ENCODE measurements at regions not wholly inside any gene's neighbourhood (a gene's known extent, or its start where the extent isn't known, plus 50 kb on each side); places are given as distances from the start of the nearest gene placed in this dataset.

DNA sequence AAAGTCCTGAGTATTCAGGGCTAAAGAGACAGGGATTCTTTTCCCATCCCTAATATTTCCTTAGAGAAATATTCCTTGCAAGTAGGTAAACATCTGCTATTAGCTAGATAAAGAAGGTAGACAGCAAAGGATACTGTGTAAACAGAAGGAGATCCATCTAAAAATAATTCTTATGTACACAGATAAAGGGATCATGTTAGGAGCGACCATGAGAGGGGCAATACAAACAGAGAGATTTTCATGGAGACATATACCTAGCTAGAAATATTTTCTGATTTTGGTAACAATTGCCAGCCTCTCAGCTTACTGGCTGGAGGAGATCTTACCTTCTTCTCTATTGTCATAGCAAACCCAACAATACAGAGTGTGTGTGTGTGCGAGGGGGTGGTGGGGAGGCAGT lies 184.6 kb upstream of the DMAC1 start:
- no peak for DNase-seq (ENCODE audit: low read depth in 2 of 2)

DNA sequence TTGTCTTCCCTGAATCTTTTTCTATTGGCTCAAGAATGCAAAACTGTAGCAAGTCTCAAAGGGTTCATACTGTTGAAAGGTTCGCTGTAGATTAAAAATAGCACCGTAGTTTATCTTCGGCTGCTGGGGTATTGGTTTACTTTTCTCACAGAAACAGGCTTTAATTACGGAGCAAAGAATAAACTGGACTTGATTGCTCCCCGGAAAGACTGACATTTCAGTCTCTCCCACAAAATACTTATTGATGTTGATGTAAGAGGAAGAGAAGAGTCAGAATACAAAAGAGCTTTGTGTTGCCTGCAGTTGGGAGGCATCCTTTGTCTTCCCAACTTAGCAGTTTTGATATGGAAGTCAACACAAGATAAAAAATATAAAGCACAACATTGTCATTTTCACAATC lies 183.9 kb upstream of the DMAC1 start:
- no peak for DNase-seq (ENCODE audit: low read depth in 2 of 2)

DNA sequence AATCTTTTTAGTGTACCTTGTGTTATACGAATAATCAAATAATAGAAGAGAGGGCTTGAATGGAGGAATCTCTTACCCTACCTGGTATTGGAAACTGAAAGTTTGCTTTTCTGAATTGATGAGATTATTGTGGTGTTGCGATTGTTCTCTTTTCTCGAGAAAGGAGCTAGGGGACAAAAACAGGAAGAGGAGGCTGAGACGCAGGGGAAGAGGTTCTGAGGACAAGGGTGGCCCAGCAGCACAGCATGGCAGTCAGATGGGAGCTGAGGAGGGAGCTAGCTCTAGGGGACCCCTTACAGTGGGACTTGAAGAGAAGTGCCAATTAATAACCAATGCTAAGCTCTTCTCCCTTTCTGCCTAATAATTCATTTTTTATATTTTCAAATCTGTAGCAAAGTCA lies 183.3 kb upstream of the DMAC1 start:
- no peak for DNase-seq (ENCODE audit: low read depth in 2 of 2)

GRCh38 chr9:7980691-7981289 lies 181.2 kb upstream of the DMAC1 start:
- DNase-seq (ENCODE audit: low read depth in 2 of 2): no peak

DNA sequence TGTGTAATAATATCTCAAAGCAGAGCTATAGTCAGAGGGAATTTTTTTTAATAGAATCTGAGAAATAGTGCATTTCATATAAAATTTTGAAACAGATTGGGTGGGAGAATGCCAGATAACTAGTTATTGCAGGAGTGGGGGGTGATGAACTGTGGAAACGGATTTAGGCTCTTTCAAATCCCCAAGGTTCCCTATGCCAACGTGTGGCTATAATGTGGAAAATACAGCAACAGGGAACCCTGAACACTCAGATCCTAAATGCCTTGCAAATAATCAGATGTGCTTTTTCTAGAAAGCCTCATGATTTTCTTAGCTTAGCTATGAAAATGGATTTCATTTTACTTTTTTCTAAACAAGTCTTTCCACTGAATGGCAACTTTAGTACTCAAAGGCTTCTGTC lies 180.5 kb upstream of the DMAC1 start:
- no peak for DNase-seq (ENCODE audit: low read depth in 2 of 2)

DNA sequence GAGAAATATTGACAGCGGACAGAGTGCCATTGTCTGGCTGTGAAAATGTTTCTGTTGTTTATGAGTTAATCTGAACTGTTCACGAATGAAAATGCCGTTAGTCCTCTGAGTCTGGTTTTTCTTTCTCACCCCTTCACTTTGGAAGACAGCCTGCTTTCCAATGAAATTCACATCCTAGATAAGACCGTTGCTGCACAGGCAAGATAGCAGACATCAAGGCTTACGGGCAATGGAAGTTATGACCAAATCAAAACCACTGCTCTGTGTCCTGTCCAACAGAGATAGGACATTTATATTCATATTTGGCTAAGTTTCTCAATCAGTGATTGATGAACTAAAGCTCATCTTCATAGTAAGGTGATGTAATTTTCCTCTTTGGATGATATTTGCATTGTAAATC lies 180.0 kb upstream of the DMAC1 start:
- DNase-seq (ENCODE audit: low read depth in 2 of 2): no peak

GRCh38 chr9:7977586-7977985 lies 178.0 kb upstream of the DMAC1 start:
- no peak for DNase-seq (ENCODE audit: low read depth in 2 of 2)

GRCh38 chr9:7976856-7977255 lies 177.3 kb upstream of the DMAC1 start:
- no peak for DNase-seq (ENCODE audit: low read depth in 2 of 2)

DNA sequence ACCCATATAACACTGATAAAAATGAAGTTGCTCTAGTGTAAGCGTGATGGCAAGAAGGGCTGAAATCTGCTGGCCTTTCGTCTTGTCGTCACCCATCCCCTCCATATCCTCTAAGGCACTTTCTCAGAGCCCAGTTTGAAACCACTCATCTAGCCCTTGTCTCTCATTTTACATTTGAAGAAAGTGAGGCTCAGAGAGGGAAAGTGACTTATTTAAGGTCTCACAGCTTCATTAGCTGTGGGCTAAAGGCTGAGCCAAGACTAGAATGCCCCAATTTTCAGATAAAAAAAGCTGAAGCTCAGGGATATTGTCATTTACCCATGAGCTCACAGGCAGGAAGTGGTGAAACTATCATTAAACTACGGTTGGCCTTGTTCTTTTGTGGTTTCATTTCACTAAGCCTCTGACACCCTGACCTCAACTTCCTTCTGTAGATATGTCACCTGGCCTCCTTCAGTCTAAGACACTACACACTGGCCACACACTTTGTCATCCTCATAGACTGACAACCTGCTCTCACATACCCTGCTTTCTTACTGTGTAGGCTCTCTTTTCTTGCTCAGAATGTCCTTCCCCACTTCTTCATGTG lies 176.7 kb upstream of the DMAC1 start:
- DNase-seq (ENCODE audit: low read depth in 2 of 2): peak; percentile 33 to 50

- no peak for DNase-seq (ENCODE audit: low read depth in 2 of 2)
These were observed 175.8 kb upstream of the DMAC1 start for GRCh38 chr9:7975336-7975735.

GRCh38 chr9:7974335-7974960 lies 174.9 kb upstream of the DMAC1 start:
- no peak for DNase-seq (ENCODE audit: low read depth in 2 of 2)

DNA sequence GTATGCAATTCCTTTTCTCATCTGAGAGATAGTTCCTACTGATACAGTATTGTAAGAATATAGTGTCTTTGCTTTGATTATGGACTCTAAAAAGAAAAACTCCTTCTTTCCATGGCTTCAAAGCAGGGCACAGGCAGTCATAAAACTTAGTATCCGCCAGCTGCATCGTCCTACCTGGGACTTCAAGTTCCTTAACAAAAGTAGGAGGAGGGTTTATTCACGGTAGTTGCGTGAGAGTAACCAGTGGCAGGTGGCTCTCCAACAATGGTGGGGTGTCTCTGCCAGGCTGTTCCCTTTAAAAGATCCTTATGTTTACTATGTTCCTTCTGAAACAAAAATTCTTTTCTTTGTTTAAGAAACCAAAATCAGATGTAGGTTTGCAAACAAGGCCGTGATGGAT lies 173.5 kb upstream of the DMAC1 start:
- no peak for DNase-seq (ENCODE audit: low read depth in 2 of 2)

DNA sequence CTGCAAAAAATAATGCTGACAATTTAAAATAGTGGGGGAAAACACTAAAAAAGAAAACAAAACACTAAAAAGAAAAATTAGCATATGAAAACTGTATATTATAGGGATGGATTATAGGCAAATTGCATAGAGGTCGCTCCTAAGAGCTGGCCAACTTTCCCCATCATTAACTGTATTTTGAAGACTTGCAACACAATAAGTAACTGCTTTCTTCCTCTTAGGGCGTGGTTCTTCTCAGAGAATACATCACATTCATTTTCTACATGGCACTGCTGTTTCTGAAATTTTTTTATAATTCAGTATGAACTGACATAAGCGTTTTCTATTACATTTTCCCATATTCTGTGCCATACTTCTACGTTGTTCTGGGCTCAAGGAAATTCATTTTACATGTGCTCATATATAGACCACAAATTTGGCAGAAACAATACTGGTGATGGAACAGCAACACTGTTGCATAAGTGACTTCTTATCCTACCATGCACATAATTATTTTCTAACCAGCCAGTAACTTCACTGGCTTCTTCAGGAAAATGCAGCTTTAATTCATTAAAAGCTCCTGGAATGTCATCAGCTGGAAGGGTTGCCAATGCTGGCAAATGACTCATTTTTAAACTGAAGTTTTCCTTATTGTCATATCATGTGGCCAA lies 171.2 kb upstream of the DMAC1 start:
- DNase-seq (ENCODE audit: low read depth in 2 of 2): no peak

DNA sequence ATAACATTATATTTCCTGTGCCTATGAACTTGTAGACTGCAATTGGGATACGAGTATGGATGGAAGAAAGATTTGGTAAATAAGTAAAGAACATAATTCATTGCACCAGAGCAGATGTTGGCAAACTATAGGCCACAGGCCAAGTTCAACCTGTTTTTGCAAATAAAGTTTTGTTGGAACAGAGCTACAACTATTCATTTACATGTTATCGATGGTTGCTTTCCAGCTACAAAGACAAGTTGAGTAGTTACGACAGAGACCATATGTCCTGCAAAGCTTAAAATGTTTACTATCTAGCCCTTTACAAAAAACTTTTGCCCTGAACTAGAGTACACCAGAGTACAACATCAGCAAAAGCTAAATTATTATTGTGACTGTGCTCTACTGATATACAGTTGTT lies 169.1 kb upstream of the DMAC1 start:
- DNase-seq (ENCODE audit: low read depth in 2 of 2): no peak

DNA sequence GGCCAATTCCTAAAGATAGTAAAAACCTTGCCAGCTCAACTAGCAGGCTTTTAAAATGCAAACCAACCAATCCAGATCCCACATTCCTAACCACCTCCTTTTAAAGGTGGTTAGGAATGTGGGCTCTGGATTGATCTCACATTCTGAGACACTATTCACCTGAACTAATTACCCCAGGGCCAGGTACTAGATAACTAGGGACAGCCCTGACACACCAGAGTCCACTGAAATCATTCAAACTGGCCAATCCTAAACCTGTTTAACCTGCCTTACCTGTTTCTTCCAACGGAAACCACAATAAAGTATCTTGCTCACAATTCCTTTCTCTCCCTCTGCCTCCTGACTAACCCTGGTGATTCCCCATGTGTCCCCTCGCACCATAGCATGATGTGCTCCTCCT lies 168.3 kb upstream of the DMAC1 start:
- DNase-seq (ENCODE audit: low read depth in 2 of 2): no peak

- no peak for DNase-seq (ENCODE audit: low read depth in 2 of 2)
These were observed 167.7 kb upstream of the DMAC1 start for GRCh38 chr9:7967093-7967827.

GRCh38 chr9:7965063-7965462 lies 165.5 kb upstream of the DMAC1 start:
- DNase-seq (ENCODE audit: low read depth in 2 of 2): no peak

DNA sequence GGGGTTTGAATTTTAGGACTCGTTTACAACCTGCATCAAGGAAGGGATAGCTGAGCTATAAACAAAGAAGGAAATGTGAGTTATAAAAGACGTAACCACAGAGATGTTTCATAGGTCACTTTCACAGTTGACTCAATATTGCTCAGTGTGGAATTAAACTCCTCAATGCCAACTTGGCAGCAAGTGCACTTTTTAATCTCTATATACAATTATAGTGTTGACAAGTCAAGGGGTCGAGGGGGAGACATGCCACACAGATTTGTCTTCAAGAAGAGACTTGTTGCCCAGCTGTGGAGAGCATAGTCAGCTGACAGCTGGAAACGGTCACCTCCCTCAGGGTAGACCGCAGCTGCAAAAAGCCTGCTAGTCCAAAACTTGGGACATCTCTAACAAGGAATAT lies 163.4 kb upstream of the DMAC1 start:
- no peak for DNase-seq (ENCODE audit: low read depth in 2 of 2)

- DNase-seq (ENCODE audit: low read depth in 2 of 2): no peak
These were observed 161.5 kb upstream of the DMAC1 start for GRCh38 chr9:7961076-7961475.

GRCh38 chr9:7960320-7961050 lies 160.9 kb upstream of the DMAC1 start:
- DNase-seq (ENCODE audit: low read depth in 2 of 2): no peak

GRCh38 chr9:7957803-7958202 lies 158.2 kb upstream of the DMAC1 start:
- DNase-seq (ENCODE audit: low read depth in 2 of 2): no peak

DNA sequence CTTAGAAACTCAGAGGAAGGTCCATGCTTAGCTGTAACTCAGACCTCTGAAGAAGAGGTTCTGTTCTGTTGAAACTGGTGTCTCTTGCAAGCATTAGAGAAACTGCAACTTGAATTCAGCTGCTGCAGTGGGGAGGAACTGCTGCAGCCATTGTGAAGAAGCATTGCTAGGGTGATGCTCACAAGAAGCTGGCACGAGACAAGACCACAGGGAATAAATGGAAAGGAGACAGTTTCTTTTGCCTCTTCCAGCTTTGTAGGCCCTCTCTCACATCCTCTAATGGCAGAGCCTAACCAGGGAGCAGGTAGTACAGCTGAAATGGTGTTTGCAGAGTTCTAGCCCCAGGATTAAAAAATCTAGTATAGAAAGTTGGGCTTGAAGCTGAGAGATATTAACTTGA lies 148.0 kb upstream of the DMAC1 start:
- no peak for DNase-seq (ENCODE audit: low read depth in 2 of 2)

Data from stimulated activated CD8-positive, alpha-beta memory T cell treated with anti-CD3 and anti-CD28 coated beads, Interleukin-7, amount 100 ng/mL, for 4 hours (primary cell).